GM19193 (cell line): ENCODE measurements at regions not wholly inside any gene's neighbourhood (a gene's known extent, or its start where the extent isn't known, plus 50 kb on each side); places are given as distances from the start of the nearest gene placed in this dataset.

Source experiments
- POLR2A ChIP-seq: IDR thresholded peaks from 4 replicates; pipeline ENCODE4 v1.6.1; 2011; ENCODE audit not compliant: insufficient read depth, insufficient read length; ENCODE audit errors: extremely low read depth

GRCh38 chr13:104143760-104144416 lies 1077.7 kb upstream of the SLC10A2 start:
- no peak for TF ChIP-seq POLR2A

- TF ChIP-seq POLR2A = no peak
These were observed 1074.3 kb upstream of the SLC10A2 start for GRCh38 chr13:104140552-104140951.

GRCh38 chr13:104137416-104137815 lies 1071.2 kb upstream of the SLC10A2 start:
- no peak for TF ChIP-seq POLR2A

GRCh38 chr13:104132849-104133248 lies 1066.6 kb upstream of the SLC10A2 start:
- no peak for TF ChIP-seq POLR2A

- TF ChIP-seq POLR2A = no peak
These were observed 1047.9 kb upstream of the SLC10A2 start for GRCh38 chr13:104114101-104114500.

GRCh38 chr13:104111031-104111430 lies 1044.8 kb upstream of the SLC10A2 start:
- TF ChIP-seq POLR2A = no peak

- no peak for TF ChIP-seq POLR2A
These were observed 1040.6 kb upstream of the SLC10A2 start for GRCh38 chr13:104106705-104107393.

- no peak for TF ChIP-seq POLR2A
These were observed 1039.5 kb upstream of the SLC10A2 start for GRCh38 chr13:104105418-104106355.

GRCh38 chr13:104099750-104100149 lies 1033.5 kb upstream of the SLC10A2 start:
- no peak for TF ChIP-seq POLR2A

GRCh38 chr13:104098421-104098820 lies 1032.2 kb upstream of the SLC10A2 start:
- TF ChIP-seq POLR2A = no peak

- no peak for TF ChIP-seq POLR2A
These were observed 1020.5 kb upstream of the SLC10A2 start for GRCh38 chr13:104086759-104087158.

GRCh38 chr13:104086210-104086609 lies 1020.0 kb upstream of the SLC10A2 start:
- TF ChIP-seq POLR2A = no peak

GRCh38 chr13:104085611-104086010 lies 1019.4 kb upstream of the SLC10A2 start:
- TF ChIP-seq POLR2A = no peak

- no peak for TF ChIP-seq POLR2A
These were observed 1008.1 kb upstream of the SLC10A2 start for GRCh38 chr13:104074326-104074725.

GRCh38 chr13:104071806-104072205 lies 1005.6 kb upstream of the SLC10A2 start:
- TF ChIP-seq POLR2A = no peak
